Endodermal cell (in vitro differentiated cells): ENCODE measurements at regions not wholly inside any gene's neighbourhood (a gene's known extent, or its start where the extent isn't known, plus 50 kb on each side); places are given as distances from the start of the nearest gene placed in this dataset.

Experiments used
- DNase-seq: peaks from one replicate; pipeline ENCODE4 v3.0.0-alpha.2; 2017
- H3K27ac ChIP-seq: 2 replicates; pipeline ENCODE4 v1.5.1; 2013; ENCODE audit warnings: mild to moderate bottlenecking, low read depth, low read length, moderate library complexity
- H3K27me3 ChIP-seq: 2 replicates; pipeline ENCODE4 v1.6.1; 2013; ENCODE audit warnings: mild to moderate bottlenecking, low read length, moderate library complexity; ENCODE audit not compliant: insufficient read depth, control insufficient read depth, poor library complexity, severe bottlenecking
- H3K36me3 ChIP-seq: 2 replicates; pipeline ENCODE4 v1.7.0; 2013; ENCODE audit warnings: mild to moderate bottlenecking, low read length, moderate library complexity; ENCODE audit not compliant: control insufficient read depth, insufficient read depth
- H3K4me1 ChIP-seq: one replicate; pipeline ENCODE4 v1.7.0; 2013; ENCODE audit warnings: low read length; ENCODE audit not compliant: control insufficient read depth, insufficient read depth
- H3K4me3 ChIP-seq: 2 replicates; pipeline ENCODE4 v1.5.1; 2013; ENCODE audit warnings: mild to moderate bottlenecking, low read length, moderate library complexity
- H3K9ac ChIP-seq: 2 replicates; pipeline ENCODE4 v1.6.1; 2013; ENCODE audit warnings: mild to moderate bottlenecking, low read length, moderate library complexity; ENCODE audit not compliant: poor library complexity, severe bottlenecking; ENCODE audit errors: extremely low read depth
- H3K9me3 ChIP-seq: 2 replicates; pipeline ENCODE4 v1.6.1; 2013; ENCODE audit warnings: mild to moderate bottlenecking, low read length, moderate library complexity; ENCODE audit not compliant: control insufficient read depth
- H3K27ac Mint-ChIP-seq: 2 replicates; pipeline ENCODE4 v1.8.0; 2020; ENCODE audit warnings: mixed read lengths
- H3K27me3 Mint-ChIP-seq: 2 replicates; pipeline ENCODE4 v1.8.0; 2021; ENCODE audit warnings: mild to moderate bottlenecking, mixed read lengths; ENCODE audit not compliant: insufficient read depth
- H3K36me3 Mint-ChIP-seq: 2 replicates; pipeline ENCODE4 v1.8.0; 2020; ENCODE audit warnings: low read depth, mixed read lengths
- H3K4me1 Mint-ChIP-seq: 2 replicates; pipeline ENCODE4 v1.8.0; 2020; ENCODE audit warnings: mixed read lengths
- H3K4me3 Mint-ChIP-seq: 2 replicates; pipeline ENCODE4 v1.8.0; 2020; ENCODE audit warnings: mild to moderate bottlenecking, moderate library complexity, mixed read lengths
- H3K9me3 Mint-ChIP-seq: 2 replicates; pipeline ENCODE4 v1.8.0; 2020; ENCODE audit warnings: mild to moderate bottlenecking, mixed read lengths
- CTCF ChIP-seq: fragments of 200-600 bp; sonication (generic); conservative IDR thresholded peaks from 2 replicates; pipeline ENCODE4 v1.5.0; 2021; ENCODE audit warnings: antibody characterized with exemption, mild to moderate bottlenecking
- WGBS, 2 experiments: methylation state at CpG; one replicate each; pipeline versions ENCODE4 v1.1.5 to v1.1.7; 2013; ENCODE audit warnings: missing lambda C conversion rate in 2 of 2, mixed read lengths in 1 of 2; ENCODE audit not compliant: insufficient coverage in 1 of 2, insufficient read length in 1 of 2; 5-methylcytosine and 5-hydroxymethylcytosine counted together

- no peak overlapping the region for H3K27ac ChIP-seq
- no peaks in the 10 kb centered on the region for H3K36me3 ChIP-seq
- no peak overlapping the region for H3K9ac ChIP-seq
- TF ChIP-seq CTCF = no peak
- H3K4me1 ChIP-seq = no peaks in the 10 kb centered on the region
- no peak for DNase-seq
- H3K9me3 Mint-ChIP-seq = no peaks in the 10 kb centered on the region
- H3K27me3 ChIP-seq = no peaks in the 10 kb centered on the region
- no peaks in the 10 kb centered on the region for H3K27me3 Mint-ChIP-seq
- no peak overlapping the region for H3K4me3 Mint-ChIP-seq
- H3K27ac Mint-ChIP-seq = no peak overlapping the region
- no peaks in the 10 kb centered on the region for H3K9me3 ChIP-seq
- H3K36me3 Mint-ChIP-seq = no peaks in the 10 kb centered on the region
- no peak overlapping the region for H3K4me3 ChIP-seq
- H3K4me1 Mint-ChIP-seq = no peaks in the 10 kb centered on the region
Observed at GRCh38 chr4:27624749-27625148, 764.1 kb downstream of the STIM2 start.

- H3K4me3 ChIP-seq = no peak overlapping the region
- no peak for DNase-seq
- H3K4me1 Mint-ChIP-seq = peaks cover 6% of the 10 kb centered on the region
Observed at GRCh38 chr4:27628609-27629008, 768.0 kb downstream of the STIM2 start.

GRCh38 chr4:27629532-27630225 lies 769.0 kb downstream of the STIM2 start:
- no peaks in the 10 kb centered on the region for H3K27me3 Mint-ChIP-seq
- H3K9me3 ChIP-seq = no peaks in the 10 kb centered on the region

More at GRCh38 chr4:27628609-27629008, 768.0 kb downstream of the STIM2 start:
- H3K9me3 Mint-ChIP-seq = no peaks in the 10 kb centered on the region
- H3K27me3 ChIP-seq = no peaks in the 10 kb centered on the region
- H3K27me3 Mint-ChIP-seq = no peaks in the 10 kb centered on the region
- no peaks in the 10 kb centered on the region for H3K36me3 Mint-ChIP-seq
- no peaks in the 10 kb centered on the region for H3K36me3 ChIP-seq
- H3K4me3 Mint-ChIP-seq = no peak overlapping the region
- H3K27ac ChIP-seq = no peak overlapping the region
- WGBS, 2 experiments = 86 to 100% methylated on average over 1 to 4 of the region's 4 CpGs
- no peak for TF ChIP-seq CTCF
- no peaks in the 10 kb centered on the region for H3K4me1 ChIP-seq
- H3K27ac Mint-ChIP-seq = no peak overlapping the region
- H3K9ac ChIP-seq = no peak overlapping the region
- H3K9me3 ChIP-seq = no peaks in the 10 kb centered on the region

More at GRCh38 chr4:27629532-27630225, 769.0 kb downstream of the STIM2 start:
- Mint-ChIP-seq H3K4me3 (no peak overlapping the region), H3K4me1 (peaks cover 6% of the 10 kb centered on the region), H3K27ac (no peak overlapping the region), H3K9me3 (no peaks in the 10 kb centered on the region), H3K36me3 (no peaks in the 10 kb centered on the region)
- Histone ChIP-seq H3K27ac (no peak overlapping the region), H3K36me3 (no peaks in the 10 kb centered on the region), H3K9ac (no peak overlapping the region), H3K4me1 (no peaks in the 10 kb centered on the region), H3K27me3 (no peaks in the 10 kb centered on the region), H3K4me3 (no peak overlapping the region)
- no peak for TF ChIP-seq CTCF
- DNase-seq = no peak
- WGBS, 2 experiments = 94 to 97% methylated on average over 4 to 5 of the region's 7 CpGs
